ENCODE measurements at regions not wholly inside any gene's neighbourhood (a gene's known extent, or its start where the extent isn't known, plus 50 kb on each side); places are given as distances from the start of the nearest gene placed in this dataset.

DNA sequence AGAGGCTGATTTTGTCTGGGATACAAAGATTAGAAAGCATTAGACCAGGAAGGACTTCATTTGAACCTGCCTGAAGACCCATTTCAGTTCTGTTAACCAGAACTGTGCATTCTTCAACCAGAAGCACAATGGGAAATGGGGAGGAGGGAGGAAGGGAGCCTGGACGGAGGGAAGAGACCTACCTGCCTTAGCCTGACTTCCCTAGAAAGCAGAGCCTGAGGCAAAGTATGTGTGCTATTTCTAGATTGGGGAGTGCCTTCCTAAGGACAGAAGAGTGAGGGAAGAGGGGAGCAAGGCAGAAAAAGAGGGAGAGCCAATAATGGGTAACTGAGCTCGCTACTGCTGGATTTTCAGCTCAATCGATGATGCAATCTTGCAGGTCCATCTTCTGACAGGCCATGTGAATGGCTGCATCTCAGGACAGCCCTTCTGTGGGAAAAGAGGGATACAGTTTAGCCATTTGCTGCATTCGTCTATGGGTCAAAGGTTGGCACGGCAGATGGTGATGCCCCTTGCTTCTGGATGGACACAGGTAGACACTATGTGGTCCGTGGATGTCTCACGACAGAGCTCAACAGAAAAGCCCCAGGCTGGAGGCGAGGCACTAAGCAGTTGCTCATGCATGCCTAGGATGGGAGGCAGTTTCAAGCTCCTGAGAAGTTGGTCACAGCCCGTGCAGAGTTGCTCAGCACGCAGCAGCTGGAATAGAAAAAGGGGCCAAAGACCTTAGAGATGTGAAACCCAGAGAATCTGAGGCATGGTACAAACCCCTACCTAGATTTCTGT is 78.8 kb upstream of the UBL3 start:
- no peak overlapping the region for H3K27ac Mint-ChIP-seq
- Histone ChIP-seq H3F3A (replicated peaks; ENCODE audit: low read depth) (no peaks in the 10 kb centered on the region), H3K4me2 (no peak overlapping the region), H3K36me3 (ENCODE audit: insufficient read depth) (no peaks in the 10 kb centered on the region; the same call in 1 of the 2 replicates), H2AFZ (peak overlapping the region; percentile 64; the same call in 1 of the 2 replicates), H3K27ac (ENCODE audit: low read depth) (no peak overlapping the region), H3K4me1 (ENCODE audit: insufficient read depth) (no peaks in the 10 kb centered on the region; the same call in 1 of the 2 replicates), H4K20me1 (replicated peaks; ENCODE audit: insufficient read depth) (no peaks in the 10 kb centered on the region), H3K27me3 (ENCODE audit: insufficient read depth) (no peaks in the 10 kb centered on the region), H3K9me2 (ENCODE audit: insufficient read depth) (peaks cover 13% of the 10 kb centered on the region; the same call in 1 of the 2 replicates), H3K4me3 (no peak overlapping the region), H3K79me2 (replicated peaks; ENCODE audit: insufficient read depth) (no peaks in the 10 kb centered on the region)
- H3K4me1 Mint-ChIP-seq = peaks cover 12% of the 10 kb centered on the region
- H3K27me3 Mint-ChIP-seq (ENCODE audit: insufficient read depth, low read depth, poor library complexity) = peaks cover 7% of the 10 kb centered on the region
- H3K36me3 Mint-ChIP-seq (ENCODE audit: low read depth) = no peaks in the 10 kb centered on the region
- no peak for TF ChIP-seq ZNF462 (CRISPR knock-in tag; IDR thresholded peaks at IDR 0.05)
- TF ChIP-seq EZH2 (IDR thresholded peaks at IDR 0.05; ENCODE audit: low read depth, unreplicated experiment) = no peak
- DNase-seq (ENCODE audit: low spot score) = no peak
- H3K4me3 Mint-ChIP-seq = no peak overlapping the region
- ATAC-seq = no peak
- H3K9me3 Mint-ChIP-seq = peaks cover 5% of the 10 kb centered on the region

DNA sequence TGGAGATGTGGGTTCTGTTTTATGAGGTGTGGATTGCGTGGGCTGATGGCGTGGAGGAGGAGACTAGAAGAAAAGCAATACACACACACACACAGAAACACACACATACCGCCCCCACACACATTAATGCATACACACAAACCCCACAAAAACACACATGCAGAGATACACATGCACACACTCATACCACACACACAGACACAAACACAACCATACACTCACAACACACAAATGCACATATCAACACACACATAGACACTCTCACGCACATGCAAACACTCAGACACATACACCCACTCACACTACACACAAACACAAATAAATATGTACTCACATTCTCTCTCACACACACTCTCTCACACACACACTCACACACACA is 75.7 kb upstream of the UBL3 start:
- H2AFZ ChIP-seq = no peak overlapping the region
- peaks cover 11% of the 10 kb centered on the region; the same call in 1 of the 2 replicates for H3K9me2 ChIP-seq (ENCODE audit: insufficient read depth)
- H3K27ac Mint-ChIP-seq = no peak overlapping the region
- peaks cover 5% of the 10 kb centered on the region for H3K9me3 Mint-ChIP-seq
- no peaks in the 10 kb centered on the region; the same call in 1 of the 2 replicates for H3K36me3 ChIP-seq (ENCODE audit: insufficient read depth)
- no peak for ATAC-seq
- no peaks in the 10 kb centered on the region for H4K20me1 ChIP-seq (replicated peaks; ENCODE audit: insufficient read depth)
- no peak overlapping the region for H3K4me3 ChIP-seq
- H3K27ac ChIP-seq (ENCODE audit: low read depth) = no peak overlapping the region
- H3K4me2 ChIP-seq = no peak overlapping the region
- no peaks in the 10 kb centered on the region; the same call in 1 of the 2 replicates for H3K4me1 ChIP-seq (ENCODE audit: insufficient read depth)
- no peaks in the 10 kb centered on the region for H3K79me2 ChIP-seq (replicated peaks; ENCODE audit: insufficient read depth)
- H3K4me3 Mint-ChIP-seq = no peak overlapping the region
- H3K4me1 Mint-ChIP-seq = peaks cover 14% of the 10 kb centered on the region
- DNase-seq (ENCODE audit: low spot score) = no peak
- no peaks in the 10 kb centered on the region for H3F3A ChIP-seq (replicated peaks; ENCODE audit: low read depth)
- peaks cover 7% of the 10 kb centered on the region for H3K27me3 Mint-ChIP-seq (ENCODE audit: insufficient read depth, low read depth, poor library complexity)
- no peaks in the 10 kb centered on the region for H3K36me3 Mint-ChIP-seq (ENCODE audit: low read depth)
- no peaks in the 10 kb centered on the region; the same call in 1 of the 2 replicates for H3K27me3 ChIP-seq (ENCODE audit: insufficient read depth)
- TF ChIP-seq JUNB (IDR thresholded peaks at IDR 0.05; ENCODE audit: unreplicated experiment) = no peak
- no peak for TF ChIP-seq CTCF (conservative IDR thresholded peaks at IDR 0.05; ENCODE audit: low read depth in 2 of 2)
- no peak for TF ChIP-seq REST (IDR thresholded peaks at IDR 0.05; ENCODE audit: unreplicated experiment)
- TF ChIP-seq CREB1 (CRISPR knock-in tag; IDR thresholded peaks at IDR 0.05; ENCODE audit: low read depth) = no peak
- TF ChIP-seq ZNF114 (CRISPR knock-in tag; IDR thresholded peaks at IDR 0.05) = no peak
- TF ChIP-seq EZH2phosphoT487 (IDR thresholded peaks at IDR 0.05; ENCODE audit: unreplicated experiment) = no peak

Measured in GM23338 (cell line).